ENCODE measurements at regions not wholly inside any gene's neighbourhood (a gene's known extent, or its start where the extent isn't known, plus 50 kb on each side); places are given as distances from the start of the nearest gene placed in this dataset.
"Not testable (repeated sequence)": the region's sequence is repeated elsewhere in the genome, so short reads cannot be mapped to it uniquely, and the experiment has no call there.

DNA sequence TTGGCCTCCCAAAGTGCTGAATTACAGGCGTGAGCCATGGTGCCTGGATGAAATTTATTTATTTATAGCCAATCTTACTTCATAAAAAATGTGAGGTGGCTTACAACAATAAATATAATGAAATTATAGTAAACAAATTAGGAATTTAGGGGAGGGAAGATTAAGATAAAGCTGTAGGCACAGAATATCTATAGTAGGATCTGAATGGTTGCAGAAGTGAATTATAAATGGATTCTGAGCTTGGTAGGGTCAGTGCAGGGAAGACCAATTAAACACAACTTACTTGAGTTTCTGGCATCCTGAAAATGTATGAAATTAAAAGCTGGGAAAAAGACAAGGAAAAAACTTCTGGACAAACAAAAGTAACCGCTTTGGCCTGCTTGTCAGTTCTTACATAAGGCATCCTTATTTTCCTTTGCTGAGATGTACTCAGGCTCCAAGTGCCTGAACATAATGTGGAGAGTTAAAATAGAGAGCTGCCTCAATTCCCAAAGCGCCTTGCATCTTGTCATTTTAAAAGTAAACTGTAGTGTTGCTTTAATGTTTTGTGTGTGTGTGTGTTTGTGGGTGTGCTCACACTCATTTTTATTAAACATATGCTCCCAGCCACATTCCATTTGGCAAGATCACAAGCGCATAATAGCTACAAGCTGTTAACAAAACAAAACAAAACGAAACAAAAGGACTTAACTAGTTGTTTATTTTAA lies 247.3 kb downstream of the S1PR1 start:
- DNase-seq (ENCODE audit: low spot score), result no peak

GRCh38 chr1:101484689-101485338 lies 248.0 kb downstream of the S1PR1 start:
- no peak for DNase-seq (ENCODE audit: low spot score)

DNA sequence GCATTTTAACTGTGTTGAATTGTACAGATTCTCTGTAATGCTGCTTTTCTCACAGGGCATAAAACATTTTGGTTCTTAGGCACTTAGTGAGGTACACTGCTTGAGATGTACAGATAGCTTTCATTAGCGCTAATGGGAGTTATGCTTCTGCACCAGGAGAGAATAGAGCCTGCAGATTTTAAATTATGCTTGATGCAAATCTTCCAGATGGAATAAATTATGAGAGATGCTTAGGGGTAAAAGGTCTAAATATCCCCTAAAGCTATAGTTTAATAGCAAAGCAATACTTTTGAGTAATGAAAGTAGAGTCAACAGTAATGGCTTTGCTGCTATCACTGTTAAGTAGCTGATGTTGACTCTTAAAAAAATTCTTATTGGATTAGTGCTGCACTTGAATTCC lies 248.9 kb downstream of the S1PR1 start:
- no peak for DNase-seq (ENCODE audit: low spot score)

DNA sequence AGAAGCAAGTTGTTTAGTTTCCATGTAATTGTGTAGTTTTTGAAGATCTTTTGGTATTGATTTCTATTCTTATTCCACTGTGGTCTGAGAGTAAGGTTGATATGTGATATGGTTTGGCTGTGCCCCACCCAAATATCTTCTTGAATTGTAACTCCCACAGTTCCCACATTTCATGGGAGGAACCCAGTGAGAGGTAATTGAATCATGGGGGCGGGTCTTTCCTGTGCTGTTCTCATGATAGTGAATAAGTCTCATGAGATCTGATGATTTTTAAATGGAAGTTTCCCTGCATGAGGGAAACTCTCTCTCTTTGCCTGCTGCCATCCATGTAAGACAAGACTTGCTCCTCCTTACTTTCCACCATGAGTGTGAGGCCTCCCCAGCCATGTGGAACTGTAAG lies 255.3 kb downstream of the S1PR1 start:
- DNase-seq (ENCODE audit: low spot score), result not testable (repeated sequence)

- DNase-seq (ENCODE audit: low spot score), result not testable (repeated sequence)
Observed at GRCh38 chr1:101493920-101494319, 257.1 kb downstream of the S1PR1 start.

DNA sequence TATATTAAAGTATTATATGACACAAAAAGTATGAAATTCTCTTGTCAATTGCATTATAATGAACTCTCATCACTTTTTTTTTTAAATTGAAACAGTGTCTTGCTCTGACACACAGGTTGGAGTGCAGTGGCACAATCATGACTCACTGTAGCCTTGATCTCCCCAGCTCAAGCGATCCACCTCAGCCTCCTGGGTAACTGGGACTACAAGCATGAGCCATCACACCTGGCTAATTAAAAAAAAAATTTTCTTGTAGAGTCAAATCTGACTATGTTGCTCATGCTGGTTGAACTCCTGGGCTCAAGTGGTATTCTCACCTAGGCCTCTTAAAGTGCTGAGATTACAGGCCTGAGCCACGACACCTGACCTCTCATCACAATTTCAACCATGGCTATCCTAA lies 259.3 kb downstream of the S1PR1 start:
- no peak for DNase-seq (ENCODE audit: low spot score)

GRCh38 chr1:101497881-101498559 lies 261.2 kb downstream of the S1PR1 start:
- DNase-seq (ENCODE audit: low spot score), result no peak

DNA sequence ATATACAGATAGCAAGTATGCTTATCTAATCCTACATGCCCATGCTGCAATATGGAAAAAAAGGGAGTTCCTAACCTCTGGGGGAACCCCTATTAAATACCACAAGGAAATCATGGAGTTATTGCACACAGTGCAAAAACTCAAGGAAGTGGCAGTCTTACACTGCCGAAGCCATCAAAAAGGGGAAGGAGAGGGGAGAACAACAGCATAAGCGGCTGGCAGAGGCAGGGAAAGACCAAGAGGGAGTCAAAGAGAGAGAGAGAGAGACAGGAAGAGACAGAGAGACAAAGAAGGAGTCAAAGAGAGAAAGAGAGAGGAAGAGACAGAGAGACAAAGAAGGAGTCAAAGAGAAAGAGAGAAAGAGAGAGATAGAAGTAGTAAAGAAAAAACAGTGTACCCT lies 267.3 kb downstream of the S1PR1 start:
- DNase-seq (ENCODE audit: low spot score), result not testable (repeated sequence)

GRCh38 chr1:101505240-101505639 lies 268.4 kb downstream of the S1PR1 start:
- DNase-seq (ENCODE audit: low spot score), result not testable (repeated sequence)

DNA sequence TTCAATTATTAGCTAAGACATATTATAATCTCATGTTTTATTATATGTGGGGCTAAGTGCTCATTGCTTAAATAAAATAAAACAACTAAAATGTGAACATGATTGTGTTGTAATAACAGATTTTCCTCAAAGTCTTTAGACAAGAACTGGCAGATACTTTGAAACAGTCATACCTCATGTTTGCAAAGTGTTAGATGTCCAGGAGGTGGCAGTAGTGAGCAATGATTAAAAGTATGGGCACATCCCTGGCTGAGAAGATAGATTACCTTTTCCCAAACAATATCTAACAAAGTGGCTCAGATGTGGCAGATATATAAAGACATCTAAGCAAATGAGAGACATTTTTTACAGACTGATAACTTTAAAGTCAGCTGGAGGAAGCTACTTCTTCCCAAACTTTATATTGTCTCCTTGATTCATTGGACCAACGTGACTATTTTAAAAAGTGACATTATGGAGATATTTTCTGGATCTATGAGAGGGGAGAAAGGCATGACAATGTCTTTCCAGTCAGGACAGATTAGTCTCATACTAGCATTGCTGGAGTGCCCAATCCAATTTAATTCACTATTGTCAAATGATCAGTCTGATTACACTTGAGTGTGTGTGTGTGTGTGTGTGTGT lies 269.8 kb downstream of the S1PR1 start:
- DNase-seq (ENCODE audit: low spot score), result no peak

DNA sequence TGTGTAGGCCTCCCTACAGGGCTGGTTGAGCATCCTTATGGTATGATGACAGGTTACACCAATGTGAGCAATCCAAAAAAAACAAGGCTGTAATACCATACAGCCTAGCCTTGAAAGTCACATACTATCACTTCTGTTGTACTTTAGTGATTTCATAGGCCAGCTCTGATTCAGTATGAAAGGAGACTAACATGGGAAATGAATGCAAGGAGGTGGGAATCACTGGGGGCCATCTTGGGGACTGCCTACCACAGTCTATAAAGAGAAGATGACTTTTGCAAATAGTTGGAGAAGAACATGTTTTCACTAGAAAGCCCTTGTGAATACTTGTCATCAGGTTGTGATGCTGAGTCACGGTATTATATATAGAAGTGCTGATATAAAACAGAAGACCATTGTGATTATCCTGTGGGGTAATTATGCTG lies 270.7 kb downstream of the S1PR1 start:
- no peak for DNase-seq (ENCODE audit: low spot score)

- DNase-seq (ENCODE audit: low spot score), result no peak
Observed at GRCh38 chr1:101508913-101509312, 272.1 kb downstream of the S1PR1 start.

GRCh38 chr1:101509370-101509769 lies 272.6 kb downstream of the S1PR1 start:
- DNase-seq (ENCODE audit: low spot score), result no peak

GRCh38 chr1:101511202-101511891 lies 274.5 kb downstream of the S1PR1 start:
- DNase-seq (ENCODE audit: low spot score), result no peak

GRCh38 chr1:101520302-101520701 lies 283.5 kb downstream of the S1PR1 start:
- DNase-seq (ENCODE audit: low spot score), result no peak

DNA sequence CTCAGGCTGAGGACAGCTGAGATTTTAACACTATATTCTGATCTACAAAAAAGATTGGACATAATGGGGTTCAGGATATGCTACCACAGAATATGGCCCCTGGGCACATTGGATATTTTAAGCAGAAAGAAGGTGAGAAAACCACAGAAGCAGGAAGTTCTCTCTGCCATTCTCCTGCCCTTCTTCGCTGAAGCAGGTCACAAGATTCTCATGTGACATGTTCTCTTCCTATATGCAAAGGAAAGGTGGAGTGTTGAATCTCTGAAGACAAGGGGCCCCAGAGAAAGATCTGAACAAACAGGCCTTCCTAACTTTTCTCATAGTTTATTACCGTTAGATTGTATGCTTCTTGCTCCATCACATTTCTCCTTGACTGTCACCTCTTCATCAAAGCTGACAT lies 285.7 kb downstream of the S1PR1 start:
- no peak for DNase-seq (ENCODE audit: low spot score)

DNA sequence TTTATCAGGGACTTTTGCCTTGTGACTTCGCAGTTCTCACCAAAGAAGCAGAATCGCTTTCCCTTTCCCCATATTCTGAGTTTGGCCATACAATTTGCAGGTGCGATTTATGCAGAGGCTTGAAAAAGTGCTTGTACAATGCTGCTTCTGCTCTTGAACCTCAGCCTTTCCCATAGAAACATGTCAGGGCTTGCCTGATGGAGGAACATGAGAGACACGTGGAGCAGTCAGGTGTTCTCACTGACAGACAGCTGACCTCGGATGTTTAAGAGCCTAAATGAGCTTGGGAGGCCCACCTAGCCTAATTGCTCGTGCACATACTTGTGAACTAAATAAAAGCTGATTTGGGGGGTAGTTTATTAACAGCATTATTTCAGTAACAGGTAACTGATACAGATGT lies 290.0 kb downstream of the S1PR1 start:
- no peak for DNase-seq (ENCODE audit: low spot score)

DNA sequence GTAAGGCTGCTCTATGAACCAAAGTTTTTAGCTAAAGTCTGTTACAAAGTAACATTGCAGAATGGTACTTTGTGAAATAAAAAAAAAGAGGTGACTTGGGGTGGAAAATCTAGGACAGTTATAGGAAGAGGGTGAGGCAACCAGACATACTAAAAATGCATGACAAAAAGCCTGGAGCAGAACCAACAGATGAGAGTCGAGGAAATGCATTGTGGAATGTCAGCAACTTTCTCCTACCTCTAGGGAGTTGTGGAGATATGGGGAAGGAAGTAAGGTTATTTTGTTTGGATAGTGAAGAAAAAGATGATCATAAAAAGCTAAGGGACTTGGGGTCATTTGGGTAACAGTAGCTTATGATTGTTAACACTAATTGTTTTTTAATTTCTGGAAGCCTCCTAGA lies 295.6 kb downstream of the S1PR1 start:
- no peak for DNase-seq (ENCODE audit: low spot score)

DNA sequence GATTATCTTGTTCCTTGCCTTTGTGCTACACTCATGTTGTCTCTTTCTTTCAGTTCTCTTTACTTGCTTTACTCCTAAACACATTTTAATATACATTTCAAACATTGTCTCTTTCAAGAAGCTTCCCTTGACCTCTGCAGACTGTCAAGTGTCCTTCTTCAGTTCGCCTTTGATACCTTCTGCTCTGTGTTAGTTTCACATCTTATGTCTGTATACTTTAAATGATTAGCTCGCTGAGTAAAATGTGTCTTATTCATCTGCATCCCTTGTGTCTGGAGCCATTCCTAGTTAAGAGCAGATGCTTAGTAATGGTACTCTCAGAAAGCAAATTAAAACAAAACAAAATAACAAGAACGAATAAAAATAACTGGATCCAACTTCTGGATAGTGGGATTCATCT lies 303.3 kb downstream of the S1PR1 start:
- no peak for DNase-seq (ENCODE audit: low spot score)

DNA sequence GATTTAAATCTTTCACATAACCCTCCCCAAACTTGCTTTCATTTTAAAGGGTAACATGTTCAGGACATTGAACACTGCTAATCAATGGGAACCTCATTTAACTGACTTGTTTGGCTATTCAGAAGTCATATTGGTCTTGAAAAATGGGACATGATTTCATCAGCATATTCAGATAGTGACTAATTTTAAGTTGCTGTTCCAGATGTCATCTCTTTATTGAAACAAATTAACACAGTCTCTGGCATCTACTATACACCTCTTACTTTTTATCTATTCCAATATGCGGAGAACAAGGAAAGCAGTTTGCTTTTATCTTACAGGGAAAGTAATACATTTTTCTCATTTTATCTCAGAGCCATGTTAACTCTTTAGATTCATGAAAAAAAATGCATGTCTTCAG lies 310.1 kb downstream of the S1PR1 start:
- no peak for DNase-seq (ENCODE audit: low spot score)

DNA sequence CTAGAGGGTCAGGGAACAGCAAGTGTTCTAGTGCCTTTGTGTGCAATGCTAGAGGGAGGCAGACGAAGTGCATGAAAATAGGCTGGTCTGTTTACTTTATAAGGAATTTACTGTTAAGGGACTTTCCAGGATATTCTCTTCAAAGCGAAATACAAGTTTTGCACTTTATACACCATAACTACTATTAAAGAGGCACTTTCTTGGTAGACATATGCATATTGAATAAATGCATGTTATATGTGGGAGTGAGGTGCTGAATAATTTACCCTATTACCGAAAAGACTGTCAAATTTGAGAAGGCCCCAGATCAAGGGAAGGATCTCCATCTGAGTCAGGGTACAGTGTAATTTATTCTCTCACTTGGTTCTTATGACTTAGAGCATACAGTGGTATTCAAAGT lies 310.5 kb downstream of the S1PR1 start:
- no peak for DNase-seq (ENCODE audit: low spot score)

DNA sequence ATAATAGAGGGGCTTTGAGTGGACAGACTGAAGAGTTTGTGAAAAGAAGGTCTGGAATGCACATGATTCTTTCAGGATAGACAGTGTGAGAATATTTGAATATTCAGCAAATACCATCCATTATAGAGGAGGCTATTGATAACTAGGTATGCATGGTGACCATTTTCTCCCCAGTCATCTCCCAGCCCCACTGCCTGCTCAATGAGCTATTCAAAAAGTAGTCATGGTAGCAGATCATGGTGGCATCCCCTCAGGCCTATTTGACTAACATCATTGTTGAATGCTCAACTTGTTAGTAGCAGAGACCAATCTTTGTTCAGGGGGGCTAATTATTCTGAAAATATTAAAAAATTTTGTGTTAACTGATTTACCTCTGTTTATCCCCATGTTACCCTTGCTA lies 311.6 kb downstream of the S1PR1 start:
- no peak for DNase-seq (ENCODE audit: low spot score)

Data from ureter (tissue), 1 donor.